AG09309 (cell line): ENCODE measurements at regions not wholly inside any gene's neighbourhood (a gene's known extent, or its start where the extent isn't known, plus 50 kb on each side); places are given as distances from the start of the nearest gene placed in this dataset.

Experiments used
- DNase-seq: peaks from one replicate; pipeline ENCODE4 v3.0.0-alpha.2; 2010; ENCODE audit warnings: low read depth
- H3K4me3 ChIP-seq: 2 replicates; pipeline ENCODE4 v1.5.1; 2011; ENCODE audit warnings: mild to moderate bottlenecking, low read depth, low read length, moderate library complexity; ENCODE audit not compliant: control insufficient read depth
- CTCF ChIP-seq: IDR thresholded peaks from 2 replicates; pipeline ENCODE4 v1.5.1; 2011; ENCODE audit warnings: mild to moderate bottlenecking, low read depth, low read length, inconsistent platforms; ENCODE audit not compliant: insufficient read depth, control insufficient read depth; ENCODE audit errors: missing control alignments

- no peak overlapping the region for H3K4me3 ChIP-seq
- no peak for TF ChIP-seq CTCF
- DNase-seq = no peak
Measured at GRCh38 chr12:17206553-17206952, 600.6 kb upstream of the LMO3 start.

GRCh38 chr12:17204289-17205054 lies 598.5 kb upstream of the LMO3 start:
- no peak for TF ChIP-seq CTCF
- no peak for DNase-seq
- no peak overlapping the region for H3K4me3 ChIP-seq

GRCh38 chr12:17203497-17203896 lies 597.5 kb upstream of the LMO3 start:
- DNase-seq = no peak
- H3K4me3 ChIP-seq = no peak overlapping the region
- TF ChIP-seq CTCF = no peak

DNA sequence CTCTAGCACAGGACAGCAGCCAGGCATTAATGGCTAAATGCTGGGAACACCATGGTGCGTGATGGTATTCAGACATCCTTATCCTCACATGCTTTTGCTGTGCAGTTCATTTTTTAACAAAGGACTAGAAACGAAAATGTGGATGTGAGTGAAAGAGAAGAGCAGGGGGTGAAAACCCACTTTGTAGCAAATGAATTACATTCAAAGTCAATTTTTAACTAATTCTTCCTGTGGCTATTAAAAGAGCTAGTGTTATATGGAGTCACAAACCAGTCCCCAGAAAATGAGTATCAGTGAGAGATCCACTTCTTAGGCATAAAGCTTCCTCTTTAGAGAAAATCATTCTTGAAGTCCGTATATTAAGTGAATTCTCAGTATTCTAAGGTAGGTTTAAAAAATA lies 592.0 kb upstream of the LMO3 start:
- no peak for DNase-seq
- no peak overlapping the region for H3K4me3 ChIP-seq
- TF ChIP-seq CTCF = no peak

DNA sequence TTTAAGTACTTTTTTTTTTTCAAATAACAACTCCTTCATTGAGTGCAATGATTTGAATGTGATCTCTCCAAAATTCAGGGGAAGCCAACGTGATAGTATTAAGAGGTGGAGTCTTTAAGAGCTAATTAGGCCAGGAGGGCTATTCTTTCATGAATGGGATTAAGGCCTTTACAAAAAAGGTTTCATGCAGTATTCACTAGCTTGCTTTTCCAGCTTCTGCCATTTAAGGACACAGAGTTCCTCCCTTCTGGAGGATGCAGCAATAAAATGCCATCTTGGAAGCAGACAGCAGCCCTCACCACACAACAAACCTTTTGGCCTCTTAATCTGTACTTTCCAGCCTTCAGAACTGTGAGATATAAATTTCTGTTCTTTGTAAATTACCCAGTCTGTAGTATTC lies 586.8 kb upstream of the LMO3 start:
- no peak for DNase-seq
- no peak overlapping the region for H3K4me3 ChIP-seq
- no peak for TF ChIP-seq CTCF

DNA sequence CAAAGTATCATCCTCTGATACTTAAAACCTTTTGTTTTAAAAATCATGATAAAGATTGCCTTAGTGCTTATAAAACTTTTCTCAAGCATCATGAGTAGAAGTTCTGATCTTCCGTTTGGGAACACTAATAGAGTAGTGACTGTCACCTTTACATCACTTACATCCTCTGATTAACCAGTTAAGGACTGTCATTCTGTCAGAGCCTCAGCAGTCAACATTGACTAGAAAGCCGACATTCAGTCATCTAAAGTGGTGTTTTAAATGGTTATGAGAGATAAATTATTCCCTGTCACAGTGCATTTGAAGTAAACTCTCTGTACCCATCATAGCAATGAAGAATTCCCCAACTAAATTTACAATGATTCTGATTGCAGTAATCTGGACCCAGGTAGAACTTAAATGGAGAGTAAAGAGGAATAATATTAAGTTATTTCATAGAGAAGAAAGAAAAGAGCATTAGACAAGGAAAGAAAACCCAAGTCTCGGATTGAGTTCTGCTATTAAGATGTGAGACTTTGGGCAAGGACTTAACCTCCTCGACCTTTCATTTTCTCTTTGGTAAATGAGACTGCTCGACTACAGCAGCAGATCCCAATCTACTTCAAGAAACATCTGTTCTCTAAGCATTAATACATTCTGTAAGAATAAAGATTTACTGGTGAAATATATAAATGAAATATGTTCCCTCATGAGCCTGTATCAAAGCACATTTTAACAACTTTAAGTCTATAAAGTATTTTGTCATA lies 563.9 kb upstream of the LMO3 start:
- DNase-seq = no peak
- no peak overlapping the region for H3K4me3 ChIP-seq
- no peak for TF ChIP-seq CTCF
